ENCODE measurements at regions not wholly inside any gene's neighbourhood (a gene's known extent, or its start where the extent isn't known, plus 50 kb on each side); places are given as distances from the start of the nearest gene placed in this dataset.

GRCh38 chr14:30260833-30261607, 297.9 kb upstream of the G2E3 start (continued):
- TF ChIP-seq ATOH8 (CRISPR knock-in tag; IDR thresholded peaks at IDR 0.05; ENCODE audit: low read depth), result no peak
- TF ChIP-seq MAX (IDR thresholded peaks at IDR 0.05), result no peak
- no peak for TF ChIP-seq ZSCAN20 (CRISPR knock-in tag; IDR thresholded peaks at IDR 0.05)

- ATAC-seq (no peak), DNase-seq (ENCODE audit: low read depth in 1 of 2, low spot score in 1 of 2) (no peak), FAIRE-seq (no peak)
- Histone ChIP-seq H3K4me2 (no peak overlapping the region), H3K4me1 (no peaks in the 10 kb centered on the region), H3K27ac (no peak overlapping the region), H3K9me3 (no peaks in the 10 kb centered on the region), H3K4me3 (no peak overlapping the region)
- ChIA-PET CTCF (interaction anchor here (1.1 to 1.4 kb wide), 2 partner anchors 8 to 1510 kb away, joined by 3 to 4 read pairs; no protein-coding TSS in a partner anchor), POLR2A (no interaction called here)
- TF ChIP-seq MAFK (IDR thresholded peaks at IDR 0.05; ENCODE audit: partially characterized antibody) (no peak), GATA3 (IDR thresholded peaks at IDR 0.05; ENCODE audit: borderline replicate concordance) (no peak), CBX8 (IDR thresholded peaks at IDR 0.05) (no peak), BHLHE40 (IDR thresholded peaks at IDR 0.05; ENCODE audit: low read depth, low read length) (no peak), HOXB13 (CRISPR knock-in tag; IDR thresholded peaks at IDR 0.05; ENCODE audit: low read depth) (no peak), FOSB (CRISPR knock-in tag; IDR thresholded peaks at IDR 0.05) (no peak), HOXB5 (CRISPR knock-in tag; IDR thresholded peaks at IDR 0.05) (no peak)
Observed at GRCh38 chr14:30264161-30264560, 294.8 kb upstream of the G2E3 start.

GRCh38 chr14:30266290-30266689, 292.7 kb upstream of the G2E3 start:
- Histone ChIP-seq H3K9me3 (no peaks in the 10 kb centered on the region), H3K4me2 (no peak overlapping the region), H3K4me1 (no peaks in the 10 kb centered on the region), H3K4me3 (no peak overlapping the region), H3K27ac (no peak overlapping the region)
- DNase-seq (ENCODE audit: low read depth in 1 of 2, low spot score in 1 of 2), result no peak
- ATAC-seq, result no peak
- ChIA-PET CTCF (interaction anchor here (0.8 to 1.2 kb wide), 3 partner anchors 16 to 52 kb away, joined by 3 read pairs; no protein-coding TSS in a partner anchor), POLR2A (no interaction called here)
- FAIRE-seq, result no peak
- 25% methylated on average over 3 of the region's 3 CpGs for WGBS (ENCODE audit: missing lambda C conversion rate)
- TF ChIP-seq CTCF (IDR thresholded peaks at IDR 0.05), result no peak
- no peak for TF ChIP-seq CHD4 (IDR thresholded peaks at IDR 0.05; ENCODE audit: borderline replicate concordance)
- TF ChIP-seq NFE2L2 (conservative IDR thresholded peaks at IDR 0.05; ENCODE audit: low read length), result no peak
- TF ChIP-seq TP53 (CRISPR knock-in tag; IDR thresholded peaks at IDR 0.05), result no peak
- TF ChIP-seq JUNB (IDR thresholded peaks at IDR 0.05), result no peak
- no peak for TF ChIP-seq CHD2 (IDR thresholded peaks at IDR 0.05; ENCODE audit: low read length, partially characterized antibody)
- no peak for TF ChIP-seq HES2 (IDR thresholded peaks at IDR 0.05)

GRCh38 chr14:30267141-30267540, 291.8 kb upstream of the G2E3 start:
- no peak overlapping the region for H3K4me2 ChIP-seq
- ChIA-PET POLR2A (no interaction called here), CTCF (interaction anchor here (0.8 to 1.2 kb wide), 2 partner anchors 15 to 43 kb away, joined by 3 read pairs; no protein-coding TSS in a partner anchor)
- 29% methylated on average over 1 of the region's 1 CpG for WGBS (ENCODE audit: missing lambda C conversion rate)
- no peaks in the 10 kb centered on the region for H3K4me1 ChIP-seq
- FAIRE-seq (no peak), ATAC-seq (no peak), DNase-seq (ENCODE audit: low read depth in 1 of 2, low spot score in 1 of 2) (no peak)
- no peak overlapping the region for H3K4me3 ChIP-seq
- H3K27ac ChIP-seq, result no peak overlapping the region
- H3K9me3 ChIP-seq, result no peaks in the 10 kb centered on the region
- TF ChIP-seq ATOH8 (CRISPR knock-in tag; IDR thresholded peaks at IDR 0.05; ENCODE audit: low read depth), result no peak
- TF ChIP-seq RNF2 (IDR thresholded peaks at IDR 0.05; ENCODE audit: borderline replicate concordance, low read depth), result no peak
- no peak for TF ChIP-seq ESRRA (IDR thresholded peaks at IDR 0.05; ENCODE audit: borderline replicate concordance, low read length)
- TF ChIP-seq MAZ (IDR thresholded peaks at IDR 0.05; ENCODE audit: borderline replicate concordance, low read depth, low read length), result no peak
- TF ChIP-seq RFX5 (IDR thresholded peaks at IDR 0.05), result no peak
- TF ChIP-seq HOXA7 (CRISPR knock-in tag; IDR thresholded peaks at IDR 0.05), result no peak
- TF ChIP-seq BCL3 (IDR thresholded peaks at IDR 0.05), result no peak
- TF ChIP-seq ZFP36 (IDR thresholded peaks at IDR 0.05; ENCODE audit: borderline replicate concordance, partially characterized antibody), result no peak
- no peak for TF ChIP-seq HES2 (IDR thresholded peaks at IDR 0.05)
- no peak for TF ChIP-seq CHD4 (IDR thresholded peaks at IDR 0.05; ENCODE audit: borderline replicate concordance)
- TF ChIP-seq CTCF (IDR thresholded peaks at IDR 0.05), result no peak
